Vagina (tissue), 2 donors: ENCODE measurements at regions not wholly inside any gene's neighbourhood (a gene's known extent, or its start where the extent isn't known, plus 50 kb on each side); places are given as distances from the start of the nearest gene placed in this dataset.

Experiments
- CTCF ChIP-seq, 3 experiments: fragments of 450-650 bp in 2 of 3; fragments of 200-600 bp in 1 of 3; sonication (generic) in 1 of 3; IDR thresholded peaks; one replicate each; pipeline ENCODE4 v1.5.1; 2017 to 2019; ENCODE audit warnings: antibody characterized with exemption in 3 of 3, mild to moderate bottlenecking in 2 of 3, moderate library complexity in 2 of 3
- POLR2A ChIP-seq, 2 donors: fragments of 450-650 bp; IDR thresholded peaks; one replicate each; pipeline ENCODE4 v1.6.1; 2017; ENCODE audit warnings: antibody characterized with exemption in 2 of 2, mild to moderate bottlenecking in 2 of 2, moderate library complexity in 2 of 2
- POLR2AphosphoS5 ChIP-seq, 2 donors: sonication (generic); formaldehyde crosslinking; IDR thresholded peaks; one replicate each; pipeline ENCODE4 v1.9.0; 2017; ENCODE audit warnings: antibody characterized with exemption in 2 of 2, mild to moderate bottlenecking in 2 of 2, low read depth in 1 of 2; ENCODE audit not compliant: insufficient read depth in 1 of 2

GRCh38 chr4:92014067-92014466 lies 289.7 kb upstream of the GRID2 start:
- TF ChIP-seq CTCF (IDR thresholded peaks at IDR 0.05), result no peak
- TF ChIP-seq POLR2A (IDR thresholded peaks at IDR 0.05), result no peak
- TF ChIP-seq POLR2AphosphoS5 (IDR thresholded peaks at IDR 0.05; ENCODE audit: insufficient read depth in 1 of 2, low read depth in 1 of 2), result no peak
